HFFc6 (cell line): ENCODE measurements at regions not wholly inside any gene's neighbourhood (a gene's known extent, or its start where the extent isn't known, plus 50 kb on each side); places are given as distances from the start of the nearest gene placed in this dataset.

Source experiments
- DNase-seq: peaks from one replicate; pipeline ENCODE4 v3.0.0-alpha.2; 2018
- H3K27ac Mint-ChIP-seq: 2 replicates; pipeline ENCODE4 v1.8.0; 2020; ENCODE audit warnings: mild to moderate bottlenecking, mixed read lengths
- H3K27me3 Mint-ChIP-seq: 2 replicates; pipeline ENCODE4 v1.8.0; 2021; ENCODE audit warnings: mild to moderate bottlenecking, moderate library complexity, mixed read lengths; ENCODE audit not compliant: insufficient read depth
- H3K36me3 Mint-ChIP-seq: 2 replicates; pipeline ENCODE4 v1.8.0; 2021; ENCODE audit warnings: low read depth, mixed read lengths
- H3K4me1 Mint-ChIP-seq: 2 replicates; pipeline ENCODE4 v1.8.0; 2020; ENCODE audit warnings: low read depth, mixed read lengths
- H3K4me3 Mint-ChIP-seq: 2 replicates; pipeline ENCODE4 v1.8.0; 2020; ENCODE audit warnings: mild to moderate bottlenecking, moderate library complexity, mixed read lengths
- H3K9me3 Mint-ChIP-seq: 2 replicates; pipeline ENCODE4 v1.8.0; 2020; ENCODE audit warnings: mild to moderate bottlenecking, mixed read lengths
- CTCF ChIP-seq: fragments of 200-600 bp; sonication (generic); IDR thresholded peaks from 2 replicates; pipeline ENCODE4 v1.5.0; 2021; ENCODE audit warnings: antibody characterized with exemption, mild to moderate bottlenecking

GRCh38 chr19:29089315-29089870 lies 123.6 kb downstream of the UQCRFS1 start:
- no peak for TF ChIP-seq CTCF
- H3K27me3 Mint-ChIP-seq, result peaks cover 21% of the 10 kb centered on the region
- no peaks in the 10 kb centered on the region for H3K4me1 Mint-ChIP-seq
- no peak overlapping the region for H3K27ac Mint-ChIP-seq
- H3K36me3 Mint-ChIP-seq, result no peaks in the 10 kb centered on the region
- DNase-seq, result no peak
- no peak overlapping the region for H3K4me3 Mint-ChIP-seq
- no peaks in the 10 kb centered on the region for H3K9me3 Mint-ChIP-seq

GRCh38 chr19:29088761-29089160 lies 124.2 kb downstream of the UQCRFS1 start:
- TF ChIP-seq CTCF, result no peak
- Mint-ChIP-seq H3K27ac (no peak overlapping the region), H3K9me3 (no peaks in the 10 kb centered on the region), H3K27me3 (peaks cover 18% of the 10 kb centered on the region), H3K4me1 (no peaks in the 10 kb centered on the region), H3K4me3 (no peak overlapping the region), H3K36me3 (no peaks in the 10 kb centered on the region)
- DNase-seq, result no peak

- no peak overlapping the region for H3K4me3 Mint-ChIP-seq
- TF ChIP-seq CTCF, result no peak
- peaks cover 20% of the 10 kb centered on the region for H3K27me3 Mint-ChIP-seq
- H3K36me3 Mint-ChIP-seq, result no peaks in the 10 kb centered on the region
- H3K9me3 Mint-ChIP-seq, result no peaks in the 10 kb centered on the region
- no peaks in the 10 kb centered on the region for H3K4me1 Mint-ChIP-seq
- no peak overlapping the region for H3K27ac Mint-ChIP-seq
- no peak for DNase-seq
These were observed 126.3 kb downstream of the UQCRFS1 start for GRCh38 chr19:29086646-29087045.

GRCh38 chr19:29086182-29086581 lies 126.8 kb downstream of the UQCRFS1 start:
- Mint-ChIP-seq H3K4me1 (no peaks in the 10 kb centered on the region), H3K27ac (no peak overlapping the region), H3K27me3 (peaks cover 20% of the 10 kb centered on the region), H3K36me3 (no peaks in the 10 kb centered on the region), H3K9me3 (no peaks in the 10 kb centered on the region), H3K4me3 (no peak overlapping the region)
- TF ChIP-seq CTCF, result no peak
- no peak for DNase-seq

- no peak for TF ChIP-seq CTCF
- no peak overlapping the region for H3K4me3 Mint-ChIP-seq
- no peaks in the 10 kb centered on the region for H3K4me1 Mint-ChIP-seq
- peaks cover 20% of the 10 kb centered on the region for H3K27me3 Mint-ChIP-seq
- no peaks in the 10 kb centered on the region for H3K36me3 Mint-ChIP-seq
- no peak overlapping the region for H3K27ac Mint-ChIP-seq
- no peak for DNase-seq
- H3K9me3 Mint-ChIP-seq, result no peaks in the 10 kb centered on the region
These were observed 127.3 kb downstream of the UQCRFS1 start for GRCh38 chr19:29085630-29086029.

- Mint-ChIP-seq H3K9me3 (no peaks in the 10 kb centered on the region), H3K4me3 (no peak overlapping the region), H3K36me3 (no peaks in the 10 kb centered on the region), H3K27ac (no peak overlapping the region), H3K27me3 (peaks cover 20% of the 10 kb centered on the region), H3K4me1 (no peaks in the 10 kb centered on the region)
- DNase-seq, result no peak
- no peak for TF ChIP-seq CTCF
These were observed 127.7 kb downstream of the UQCRFS1 start for GRCh38 chr19:29085206-29085605.
